H4 (cell line): ENCODE measurements at regions not wholly inside any gene's neighbourhood (a gene's known extent, or its start where the extent isn't known, plus 50 kb on each side); places are given as distances from the start of the nearest gene placed in this dataset.

Experiments used
- DNase-seq: peaks from one replicate; pipeline ENCODE4 v3.0.0-alpha.2; 2015; ENCODE audit warnings: low spot score

DNA sequence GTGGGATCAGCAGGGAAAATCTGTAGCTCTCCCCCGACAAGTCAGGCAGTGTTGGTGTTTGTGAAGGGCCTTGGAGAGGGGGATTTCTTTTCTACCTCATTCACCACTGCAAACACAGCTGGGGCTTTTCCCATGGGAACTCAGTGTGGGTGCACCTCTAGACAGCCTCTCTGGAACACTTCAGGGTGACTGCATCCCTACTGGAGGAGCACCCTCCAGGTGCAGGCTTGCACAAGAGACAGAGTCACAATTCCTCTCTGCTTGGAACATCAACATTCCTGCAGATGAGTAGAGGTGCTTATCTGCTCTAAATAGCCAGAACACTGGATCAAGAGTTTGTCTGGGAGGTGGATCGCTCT lies 72.7 kb upstream of the AKAP13 start:
- DNase-seq: no peak

DNA sequence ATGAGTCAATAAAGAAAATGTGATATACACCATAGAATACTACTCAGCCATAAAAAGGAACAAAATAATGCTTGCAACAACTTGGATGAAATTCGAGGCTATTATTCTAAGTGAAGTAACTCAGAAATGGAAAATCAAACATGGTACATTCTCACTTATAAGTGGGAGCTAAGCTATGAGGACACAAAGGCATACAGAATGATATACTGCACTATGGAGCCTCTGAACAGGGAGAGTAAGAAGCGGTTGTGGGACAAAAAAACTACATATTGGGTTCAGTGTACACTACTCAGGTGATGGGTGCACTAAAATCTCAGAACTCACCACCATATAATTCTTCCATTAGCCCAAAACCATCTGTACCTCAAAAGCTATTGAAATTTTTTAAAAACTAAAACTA lies 68.8 kb upstream of the AKAP13 start:
- DNase-seq: no peak

DNA sequence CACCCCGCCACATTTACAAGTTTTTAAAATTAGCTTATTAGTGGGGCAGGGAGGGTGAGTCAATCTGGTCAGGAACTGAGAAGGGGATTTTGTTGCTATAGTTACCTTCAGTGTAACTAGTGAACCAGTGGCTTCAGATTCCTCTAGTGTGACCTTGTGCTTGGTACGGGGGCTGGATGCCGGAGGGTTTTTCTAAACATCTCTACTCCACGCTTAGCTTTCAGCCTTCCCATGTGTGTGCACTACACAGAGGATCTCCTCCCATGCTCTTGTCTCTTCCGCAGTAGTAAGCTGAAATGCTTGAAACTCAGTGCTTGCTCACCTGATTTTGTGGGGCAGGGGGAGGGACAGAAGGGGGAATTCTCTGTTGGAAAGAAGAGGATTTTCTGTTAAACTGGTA lies 67.9 kb upstream of the AKAP13 start:
- no peak for DNase-seq

DNA sequence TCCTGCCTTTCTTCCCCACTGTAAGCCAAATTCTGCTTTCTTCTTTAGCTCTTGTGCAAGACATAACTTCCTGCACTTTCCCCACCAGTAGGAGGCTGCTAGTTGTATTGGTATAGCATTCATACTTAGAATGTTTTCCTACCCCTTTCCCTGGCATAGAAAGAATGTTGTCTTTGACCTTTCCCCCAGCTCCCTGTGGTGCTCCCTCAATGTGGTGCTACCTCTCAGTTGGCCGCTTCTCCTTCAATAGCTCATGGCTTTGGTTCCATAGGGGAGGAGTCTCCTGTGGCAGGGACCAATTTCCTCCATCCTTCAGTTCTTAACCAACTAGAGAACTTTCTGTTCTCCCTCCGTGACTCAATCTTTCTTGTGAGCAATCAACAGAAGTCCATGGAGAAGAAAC lies 67.5 kb upstream of the AKAP13 start:
- peak; percentile 31 for DNase-seq

DNA sequence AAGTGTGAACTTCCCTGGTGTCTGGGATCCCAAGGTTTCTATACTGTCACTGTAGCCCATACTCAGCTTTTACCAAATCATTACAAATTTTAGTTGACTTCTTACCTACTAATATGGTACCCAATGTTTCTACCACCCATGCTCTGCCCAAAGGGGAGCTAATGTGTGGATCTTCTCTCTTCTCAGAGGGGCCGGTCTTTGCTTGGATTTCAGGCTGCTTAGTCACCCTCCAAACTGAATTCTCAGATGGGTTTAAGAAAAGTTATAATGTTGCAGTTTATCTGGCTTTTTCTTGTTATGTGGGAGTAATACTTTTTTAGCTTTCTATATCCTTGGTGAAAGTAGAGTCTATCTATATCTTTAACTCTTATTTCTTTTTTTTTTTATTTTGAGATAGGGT lies 67.1 kb upstream of the AKAP13 start:
- DNase-seq: no peak

DNA sequence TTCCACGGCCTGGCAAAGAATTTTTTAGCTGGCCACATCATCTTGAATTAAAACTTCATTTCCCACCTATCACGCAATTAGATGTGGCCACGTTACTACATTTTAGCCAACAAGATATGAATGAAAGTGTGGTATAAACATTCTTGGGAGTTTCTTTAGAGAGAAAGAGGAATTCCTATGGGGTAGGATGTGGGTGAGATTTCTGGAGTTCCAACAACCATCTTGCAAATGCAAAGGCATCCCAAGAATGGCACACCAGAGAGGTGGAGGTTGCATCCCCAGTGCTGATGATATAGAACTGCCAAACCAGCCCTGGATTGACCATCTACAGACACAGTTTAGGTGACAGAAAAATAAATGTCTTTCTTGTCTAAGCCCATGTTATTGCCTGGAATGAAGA lies 66.3 kb upstream of the AKAP13 start:
- DNase-seq: no peak

DNA sequence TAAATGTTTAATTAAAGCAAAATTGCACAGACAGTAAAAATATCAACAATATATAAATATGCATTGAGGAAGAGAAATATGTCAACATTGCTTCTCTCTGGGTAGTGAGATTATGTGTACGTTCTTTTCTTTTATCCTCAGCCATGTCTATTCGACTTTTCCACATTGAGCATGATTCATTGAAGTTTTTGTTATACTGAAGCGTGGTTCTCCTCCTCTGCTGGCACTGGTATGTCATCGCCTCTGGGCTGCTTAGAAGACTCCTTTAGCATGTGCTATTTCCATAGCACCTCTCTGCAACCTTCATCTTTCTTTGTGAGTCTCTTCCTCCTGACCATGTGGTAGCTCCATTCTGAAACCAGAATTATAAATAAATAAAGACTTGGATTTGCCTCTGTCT lies 65.8 kb upstream of the AKAP13 start:
- no peak for DNase-seq

DNA sequence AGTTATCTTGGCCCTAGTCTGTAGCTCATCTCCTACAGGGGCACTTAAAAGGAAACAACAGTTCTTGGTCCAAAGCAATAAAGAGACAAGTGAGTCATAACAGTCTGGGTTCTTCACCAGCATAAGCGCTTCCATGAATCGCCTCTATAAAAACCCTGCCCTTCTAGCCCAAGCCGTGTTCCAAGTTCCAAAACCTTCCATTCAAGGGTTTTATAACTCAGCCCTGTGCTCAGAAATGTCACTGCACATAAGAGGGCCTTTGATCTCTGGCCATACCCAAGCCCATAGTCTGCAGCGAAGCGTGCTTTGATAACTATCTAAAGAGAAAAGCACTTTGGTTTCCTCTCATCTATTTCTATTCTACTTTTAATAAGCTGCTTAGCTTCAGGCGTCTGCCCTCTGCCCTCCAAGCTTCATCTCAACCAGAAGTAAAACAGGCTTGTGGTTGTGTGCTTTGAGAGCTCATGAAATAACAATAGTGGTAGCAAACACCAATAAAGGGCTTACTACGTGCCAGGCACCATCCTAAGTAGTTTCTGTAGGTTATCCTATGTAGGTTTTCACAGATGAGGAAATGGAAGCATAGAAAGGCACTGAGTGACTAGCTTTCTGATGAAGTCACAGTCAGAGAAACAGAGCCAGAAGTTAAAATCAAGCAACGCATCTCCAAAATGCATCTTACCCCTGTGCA lies 64.0 kb upstream of the AKAP13 start:
- DNase-seq: no peak

DNA sequence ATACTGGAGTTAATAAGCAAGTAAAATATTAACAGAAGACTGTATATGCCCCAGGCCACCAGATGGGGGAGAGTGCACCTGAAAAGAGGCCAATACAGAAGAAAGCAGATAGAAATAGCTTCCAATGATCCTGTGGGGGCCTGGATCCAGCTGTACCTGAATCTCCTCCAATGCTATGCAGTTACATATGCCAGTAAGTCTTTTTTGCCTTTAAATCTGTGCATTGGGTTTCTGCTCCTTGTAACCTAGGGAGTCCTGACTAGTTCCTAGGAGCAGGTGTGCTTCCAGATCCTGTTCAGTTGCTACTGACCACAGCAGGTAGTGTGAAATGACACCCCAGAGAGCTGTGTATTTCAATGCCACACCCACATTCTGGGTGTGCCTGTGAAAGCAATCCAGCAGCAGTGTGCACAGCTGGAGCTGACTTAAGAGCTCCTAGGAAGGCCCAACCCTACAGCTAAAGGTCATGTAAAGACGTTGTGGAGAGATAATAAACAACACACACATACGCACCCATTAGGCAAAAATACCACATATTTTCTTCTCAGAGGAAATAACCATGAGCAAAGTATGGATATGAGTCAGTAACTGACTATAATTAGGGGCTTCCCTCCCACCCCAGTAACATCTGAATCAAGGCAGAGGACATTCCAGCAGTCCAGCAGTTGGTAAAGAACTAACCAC lies 62.2 kb upstream of the AKAP13 start:
- DNase-seq: peak; percentile 37

DNA sequence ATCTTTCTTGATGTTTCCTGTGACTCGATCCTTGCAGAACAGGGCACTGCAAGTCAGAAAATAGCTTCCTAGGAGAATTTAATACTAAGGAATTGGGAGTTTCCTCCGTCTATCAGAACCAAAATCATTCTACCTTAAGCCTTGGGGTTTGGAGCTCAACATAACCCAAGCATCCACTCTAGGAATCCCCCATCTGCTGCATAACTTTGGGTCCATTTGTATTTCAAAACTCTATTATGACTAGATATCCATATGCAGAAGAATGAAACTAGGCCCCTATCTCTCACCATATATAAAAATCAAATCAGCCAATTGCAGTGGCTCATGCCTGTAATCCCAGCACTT lies 61.7 kb upstream of the AKAP13 start:
- DNase-seq: no peak

DNA sequence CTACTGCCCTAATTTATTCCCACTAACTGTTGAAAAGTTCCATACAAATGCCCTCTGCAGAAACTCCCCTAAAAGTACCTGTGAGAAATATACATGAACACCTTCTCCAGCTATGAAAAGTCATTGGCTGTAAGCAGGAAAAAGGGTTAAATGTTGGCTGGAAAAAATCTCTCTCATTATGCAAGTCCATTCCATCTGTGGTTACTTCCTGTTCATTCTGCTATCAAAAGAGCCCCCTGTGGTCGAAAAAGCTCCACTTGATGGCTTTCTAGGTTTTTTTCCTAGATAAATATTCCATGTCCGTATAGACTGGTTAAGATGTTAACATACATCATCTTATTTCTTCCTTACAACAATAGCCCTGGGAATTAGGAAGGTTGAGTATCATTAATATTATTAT lies 56.2 kb upstream of the AKAP13 start:
- DNase-seq: no peak

DNA sequence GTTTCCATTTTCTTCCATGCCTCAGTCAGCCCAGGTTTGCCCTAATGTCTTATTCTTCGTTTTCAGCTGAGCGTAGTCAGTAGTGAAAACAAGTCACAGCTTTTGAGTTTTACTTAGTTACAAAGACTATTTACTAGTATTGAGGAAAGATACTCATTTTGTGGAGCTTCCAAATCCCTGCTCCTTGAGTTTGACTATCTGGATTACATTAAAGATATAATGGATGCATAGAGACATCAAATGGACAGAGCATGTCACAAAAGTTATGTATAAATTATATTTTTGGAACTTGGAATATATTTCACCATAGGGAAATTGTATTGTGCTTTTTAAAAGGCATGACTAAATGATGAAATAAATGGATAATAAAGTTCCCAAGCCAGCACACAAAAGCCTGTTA lies 54.6 kb upstream of the AKAP13 start:
- no peak for DNase-seq

DNA sequence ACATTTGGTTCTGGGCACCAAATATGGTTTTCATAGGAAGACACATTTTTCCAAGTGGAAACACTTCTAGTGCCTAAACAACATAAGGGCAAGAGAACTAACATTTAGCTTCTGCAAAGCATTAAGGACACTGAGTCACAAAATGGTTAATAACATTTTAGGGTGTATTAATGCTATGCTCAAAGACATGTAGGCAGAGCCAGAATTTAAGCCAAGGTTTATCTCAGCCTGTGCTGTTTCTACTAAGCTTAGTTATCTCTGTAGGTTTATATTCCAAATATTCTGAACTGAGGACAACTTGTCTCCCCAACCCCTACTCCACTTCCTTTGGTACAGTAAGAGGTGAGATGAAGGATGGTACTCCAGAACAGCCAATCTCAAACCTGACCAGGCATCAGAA lies 54.1 kb upstream of the AKAP13 start:
- no peak for DNase-seq

DNA sequence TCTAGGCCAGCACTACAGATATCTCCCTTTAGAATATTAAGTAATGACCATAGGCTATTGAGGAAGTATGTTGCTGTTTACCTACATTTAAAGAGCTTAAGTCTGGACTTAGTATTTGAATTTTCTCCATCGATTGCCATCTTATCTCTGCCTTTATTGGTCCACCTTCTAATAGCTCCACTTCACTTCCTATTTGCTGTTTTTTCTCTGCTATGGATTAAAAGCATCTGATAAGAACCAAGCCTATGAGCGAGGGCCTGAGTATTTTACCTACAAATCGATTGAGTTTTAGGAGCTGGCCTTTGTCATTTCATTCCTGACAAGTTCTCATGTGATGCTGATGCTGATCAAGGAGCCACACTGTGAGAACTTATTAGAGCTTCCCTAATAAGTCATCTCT lies 52.6 kb upstream of the AKAP13 start:
- DNase-seq: no peak

DNA sequence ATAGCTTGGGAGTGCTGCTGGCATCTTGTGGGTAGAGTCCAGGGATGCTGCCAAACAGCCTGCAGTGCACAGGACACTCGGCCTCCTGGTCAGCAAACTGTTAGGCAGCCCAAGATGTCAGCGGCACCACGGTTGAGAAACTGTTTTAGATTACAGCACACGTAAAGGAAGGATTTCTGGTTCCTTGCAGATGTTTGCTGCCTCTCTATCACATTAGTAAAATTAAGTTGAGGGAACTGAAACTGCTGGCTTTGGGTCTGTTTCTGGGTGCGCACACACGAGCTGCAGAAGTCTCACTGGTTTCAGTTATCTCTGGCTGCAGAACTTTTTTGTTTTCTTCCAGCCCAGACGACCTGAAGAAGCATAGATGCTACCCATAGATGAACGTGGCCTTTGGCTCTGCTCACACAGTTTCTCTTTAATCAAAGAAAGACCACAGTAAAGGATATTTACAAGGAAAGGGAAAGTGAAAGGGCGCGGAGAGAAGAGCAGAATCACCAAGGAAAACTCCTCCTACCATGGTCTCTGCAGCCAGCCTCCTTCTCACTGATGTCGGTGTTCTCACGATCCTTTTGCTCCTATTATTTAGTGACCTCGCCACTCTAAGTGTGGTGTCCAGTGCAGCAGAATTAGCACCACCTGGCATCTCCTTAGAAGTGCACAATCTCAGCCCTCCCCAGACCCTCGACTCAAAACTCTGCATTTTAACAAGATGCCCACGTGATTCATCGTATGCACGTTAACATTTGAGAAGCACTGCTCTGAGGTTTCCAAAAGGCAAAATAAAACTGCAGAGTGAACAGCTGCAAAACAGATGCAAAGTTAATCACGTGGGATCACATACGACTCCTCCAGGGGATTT lies 50.6 kb upstream of the AKAP13 start:
- DNase-seq: peak; percentile 68
